NB4 (cell line): ENCODE measurements at regions not wholly inside any gene's neighbourhood (a gene's known extent, or its start where the extent isn't known, plus 50 kb on each side); places are given as distances from the start of the nearest gene placed in this dataset.

Source experiments
- MYC ChIP-seq: IDR thresholded peaks from 2 replicates; pipeline ENCODE4 v1.6.1; 2011; ENCODE audit warnings: low read depth, low read length
- POLR2A ChIP-seq: IDR thresholded peaks from 2 replicates; pipeline ENCODE4 v1.6.1; 2011; ENCODE audit warnings: mild to moderate bottlenecking; ENCODE audit not compliant: insufficient read length; ENCODE audit errors: extremely low read depth
- TF ChIP-seq, protein P1 (sequence below): IDR thresholded peaks from one replicate; pipeline ENCODE4 v1.5.1; 2012; ENCODE audit warnings: low read depth, low read length
- TF ChIP-seq, protein P2 (sequence below): IDR thresholded peaks from 2 replicates; pipeline ENCODE4 v1.6.1; 2011; ENCODE audit warnings: low read depth, low read length

DNA sequence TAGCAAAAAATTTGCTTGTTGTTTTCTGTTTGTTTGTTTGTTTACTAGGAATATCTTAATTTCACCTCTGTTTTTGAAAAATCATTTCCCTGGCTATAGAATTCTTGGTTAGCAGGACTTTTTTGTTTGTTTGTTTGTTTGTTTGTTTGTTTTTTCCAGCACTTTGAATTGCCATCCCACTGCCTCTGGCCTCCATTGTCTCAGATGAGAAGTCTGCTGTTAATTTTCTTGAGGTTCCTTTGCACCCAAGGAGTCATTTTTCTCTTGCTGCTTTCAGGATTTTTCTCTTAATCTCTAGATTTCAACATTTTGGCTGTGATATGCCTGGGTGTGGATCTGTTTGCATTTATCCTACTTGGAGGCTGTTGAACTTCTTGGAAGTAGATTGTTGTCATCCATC lies 105.7 kb downstream of the FOXL3 start:
- TF ChIP-seq, protein P1, sequence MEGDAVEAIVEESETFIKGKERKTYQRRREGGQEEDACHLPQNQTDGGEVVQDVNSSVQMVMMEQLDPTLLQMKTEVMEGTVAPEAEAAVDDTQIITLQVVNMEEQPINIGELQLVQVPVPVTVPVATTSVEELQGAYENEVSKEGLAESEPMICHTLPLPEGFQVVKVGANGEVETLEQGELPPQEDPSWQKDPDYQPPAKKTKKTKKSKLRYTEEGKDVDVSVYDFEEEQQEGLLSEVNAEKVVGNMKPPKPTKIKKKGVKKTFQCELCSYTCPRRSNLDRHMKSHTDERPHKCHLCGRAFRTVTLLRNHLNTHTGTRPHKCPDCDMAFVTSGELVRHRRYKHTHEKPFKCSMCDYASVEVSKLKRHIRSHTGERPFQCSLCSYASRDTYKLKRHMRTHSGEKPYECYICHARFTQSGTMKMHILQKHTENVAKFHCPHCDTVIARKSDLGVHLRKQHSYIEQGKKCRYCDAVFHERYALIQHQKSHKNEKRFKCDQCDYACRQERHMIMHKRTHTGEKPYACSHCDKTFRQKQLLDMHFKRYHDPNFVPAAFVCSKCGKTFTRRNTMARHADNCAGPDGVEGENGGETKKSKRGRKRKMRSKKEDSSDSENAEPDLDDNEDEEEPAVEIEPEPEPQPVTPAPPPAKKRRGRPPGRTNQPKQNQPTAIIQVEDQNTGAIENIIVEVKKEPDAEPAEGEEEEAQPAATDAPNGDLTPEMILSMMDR = no peak
- no peak for TF ChIP-seq POLR2A
- TF ChIP-seq, protein P2, sequence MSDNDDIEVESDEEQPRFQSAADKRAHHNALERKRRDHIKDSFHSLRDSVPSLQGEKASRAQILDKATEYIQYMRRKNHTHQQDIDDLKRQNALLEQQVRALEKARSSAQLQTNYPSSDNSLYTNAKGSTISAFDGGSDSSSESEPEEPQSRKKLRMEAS = no peak
- TF ChIP-seq MYC = no peak
